ENCODE measurements at regions not wholly inside any gene's neighbourhood (a gene's known extent, or its start where the extent isn't known, plus 50 kb on each side); places are given as distances from the start of the nearest gene placed in this dataset.

- TF ChIP-seq CTCF (conservative IDR thresholded peaks at IDR 0.05; ENCODE audit: low read depth, low read length) (no peak), EZH2 (IDR thresholded peaks at IDR 0.05; ENCODE audit: borderline replicate concordance, low read depth, low read length, poor library complexity, severe bottlenecking) (no peak)
Measured at GRCh38 chr3:193051314-193051713, 133.7 kb upstream of the MB21D2 start.

Data from A673 (cell line).